Lower leg skin (tissue), 4 donors: ENCODE measurements at regions not wholly inside any gene's neighbourhood (a gene's known extent, or its start where the extent isn't known, plus 50 kb on each side); places are given as distances from the start of the nearest gene placed in this dataset.

Experiments used
- DNase-seq, 2 donors: peaks; one replicate each; pipeline ENCODE4 v3.0.0-alpha.2; 2019; ENCODE audit warnings: low spot score in 2 of 2
- H3K4me3 ChIP-seq: fragments of 200-600 bp; sonication (generic); 2 replicates; pipeline ENCODE4 v1.5.1; 2017; ENCODE audit warnings: mild to moderate bottlenecking, low read depth; ENCODE audit not compliant: poor library complexity, severe bottlenecking
- POLR2A ChIP-seq, 2 donors: fragments of 450-650 bp; IDR thresholded peaks; one replicate each; pipeline ENCODE4 v1.6.1; 2016 to 2017; ENCODE audit warnings: antibody characterized with exemption in 2 of 2, mild to moderate bottlenecking in 1 of 2, moderate library complexity in 1 of 2
- WGBS, 2 donors: methylation state at CpG; one replicate each; pipeline ENCODE4 v1.1.5; 2018; 5-methylcytosine and 5-hydroxymethylcytosine counted together
- intact Hi-C: fragments of 100-400 bp; cut with DNase I; formaldehyde crosslinking; loops from one replicate; pipeline ENCODE4 v1.15.0; 2023; ENCODE audit warnings: low total_unique reads
- TF ChIP-seq, protein P1 (sequence below), 3 donors: fragments of 450-650 bp; IDR thresholded peaks; one replicate each; pipeline ENCODE4 v1.5.1; 2016; ENCODE audit warnings: antibody characterized with exemption in 3 of 3, mild to moderate bottlenecking in 3 of 3, moderate library complexity in 2 of 3

DNA sequence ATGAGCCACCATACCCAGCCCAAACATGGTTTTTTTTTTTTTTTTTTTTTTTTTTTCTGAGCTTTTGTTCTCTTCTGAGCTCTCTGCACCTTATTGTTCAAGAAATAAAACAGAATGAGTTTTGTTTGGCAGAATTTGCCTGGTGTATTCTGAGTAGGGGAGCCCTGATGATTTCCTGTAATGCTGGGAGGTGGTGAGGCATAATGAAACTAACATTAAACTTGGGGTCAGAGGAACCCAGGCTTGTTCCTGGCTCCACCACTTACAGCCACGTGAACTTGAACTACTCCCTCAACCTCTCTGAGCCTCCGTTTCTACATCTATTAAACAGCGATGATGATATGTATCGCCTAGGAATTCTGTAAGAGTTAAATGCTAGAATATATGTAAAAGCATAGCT lies 276.3 kb upstream of the CRY1 start:
- 80 to 81% methylated on average over 4 of the region's 4 CpGs for WGBS, 2 donors
- no peak for DNase-seq
- H3K4me3 ChIP-seq = no peak overlapping the region
- no peak for TF ChIP-seq POLR2A (IDR thresholded peaks at IDR 0.05)
- TF ChIP-seq, protein P1, sequence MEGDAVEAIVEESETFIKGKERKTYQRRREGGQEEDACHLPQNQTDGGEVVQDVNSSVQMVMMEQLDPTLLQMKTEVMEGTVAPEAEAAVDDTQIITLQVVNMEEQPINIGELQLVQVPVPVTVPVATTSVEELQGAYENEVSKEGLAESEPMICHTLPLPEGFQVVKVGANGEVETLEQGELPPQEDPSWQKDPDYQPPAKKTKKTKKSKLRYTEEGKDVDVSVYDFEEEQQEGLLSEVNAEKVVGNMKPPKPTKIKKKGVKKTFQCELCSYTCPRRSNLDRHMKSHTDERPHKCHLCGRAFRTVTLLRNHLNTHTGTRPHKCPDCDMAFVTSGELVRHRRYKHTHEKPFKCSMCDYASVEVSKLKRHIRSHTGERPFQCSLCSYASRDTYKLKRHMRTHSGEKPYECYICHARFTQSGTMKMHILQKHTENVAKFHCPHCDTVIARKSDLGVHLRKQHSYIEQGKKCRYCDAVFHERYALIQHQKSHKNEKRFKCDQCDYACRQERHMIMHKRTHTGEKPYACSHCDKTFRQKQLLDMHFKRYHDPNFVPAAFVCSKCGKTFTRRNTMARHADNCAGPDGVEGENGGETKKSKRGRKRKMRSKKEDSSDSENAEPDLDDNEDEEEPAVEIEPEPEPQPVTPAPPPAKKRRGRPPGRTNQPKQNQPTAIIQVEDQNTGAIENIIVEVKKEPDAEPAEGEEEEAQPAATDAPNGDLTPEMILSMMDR (IDR thresholded peaks at IDR 0.05) = no peak
- intact Hi-C loops = no loop called here

DNA sequence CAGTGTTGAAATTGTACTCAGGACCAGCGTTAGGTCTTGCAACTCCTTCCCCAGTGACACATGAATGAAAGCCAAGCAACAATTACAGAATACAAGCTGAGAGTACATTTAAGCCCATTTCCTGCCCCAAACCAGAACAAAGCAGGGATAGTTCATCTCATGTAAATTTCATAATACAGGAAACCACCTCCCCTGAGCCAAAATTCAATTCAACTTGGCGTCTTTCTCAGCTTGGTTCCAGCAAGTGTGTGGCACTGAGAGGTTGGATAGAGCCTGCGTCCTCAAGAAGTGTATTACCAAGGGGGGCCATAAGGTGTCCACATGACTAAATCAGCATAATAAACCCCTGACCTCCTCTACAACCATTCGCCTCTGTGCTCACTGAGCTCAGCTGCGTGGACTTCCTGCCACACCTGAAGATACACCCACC lies 278.9 kb upstream of the CRY1 start:
- no peak for TF ChIP-seq POLR2A (IDR thresholded peaks at IDR 0.05)
- TF ChIP-seq, protein P1 (IDR thresholded peaks at IDR 0.05) = no peak
- DNase-seq = no peak
- no peak overlapping the region for H3K4me3 ChIP-seq
- intact Hi-C loops = no loop called here
- WGBS, 2 donors = 49 to 61% methylated on average over 5 of the region's 5 CpGs

DNA sequence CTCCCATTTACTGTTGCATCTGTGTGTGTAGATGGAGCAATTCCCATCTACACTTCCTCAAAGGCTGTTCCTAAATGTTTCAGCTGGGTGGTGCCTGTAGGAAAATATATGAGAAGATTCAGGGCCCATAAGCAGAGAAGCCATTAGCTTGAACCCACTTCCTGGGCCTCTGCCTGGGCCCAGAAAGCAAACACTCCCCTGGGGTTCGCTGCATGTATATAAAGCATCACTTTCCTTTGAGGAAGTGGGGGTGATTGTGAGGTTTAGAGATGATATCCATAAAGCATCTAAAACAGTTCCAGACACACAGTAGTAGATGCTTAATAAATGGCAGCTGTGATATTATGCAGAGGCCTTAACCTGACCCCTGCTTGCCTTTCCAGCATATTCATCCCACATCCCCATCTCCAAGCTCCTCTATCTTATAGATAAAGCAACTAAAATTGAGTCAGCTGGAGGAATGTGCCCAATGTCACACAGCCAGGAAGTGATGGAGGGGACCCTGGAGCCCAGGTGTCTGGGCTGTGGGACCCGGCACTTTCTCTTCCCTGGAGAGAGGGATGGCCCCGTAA lies 280.0 kb upstream of the CRY1 start:
- H3K4me3 ChIP-seq = no peak overlapping the region
- intact Hi-C loops = no loop called here
- TF ChIP-seq, protein P1 (IDR thresholded peaks at IDR 0.05) = no peak
- no peak for TF ChIP-seq POLR2A (IDR thresholded peaks at IDR 0.05)
- WGBS, 2 donors = 82 to 89% methylated on average over 3 of the region's 3 CpGs
- DNase-seq = no peak

DNA sequence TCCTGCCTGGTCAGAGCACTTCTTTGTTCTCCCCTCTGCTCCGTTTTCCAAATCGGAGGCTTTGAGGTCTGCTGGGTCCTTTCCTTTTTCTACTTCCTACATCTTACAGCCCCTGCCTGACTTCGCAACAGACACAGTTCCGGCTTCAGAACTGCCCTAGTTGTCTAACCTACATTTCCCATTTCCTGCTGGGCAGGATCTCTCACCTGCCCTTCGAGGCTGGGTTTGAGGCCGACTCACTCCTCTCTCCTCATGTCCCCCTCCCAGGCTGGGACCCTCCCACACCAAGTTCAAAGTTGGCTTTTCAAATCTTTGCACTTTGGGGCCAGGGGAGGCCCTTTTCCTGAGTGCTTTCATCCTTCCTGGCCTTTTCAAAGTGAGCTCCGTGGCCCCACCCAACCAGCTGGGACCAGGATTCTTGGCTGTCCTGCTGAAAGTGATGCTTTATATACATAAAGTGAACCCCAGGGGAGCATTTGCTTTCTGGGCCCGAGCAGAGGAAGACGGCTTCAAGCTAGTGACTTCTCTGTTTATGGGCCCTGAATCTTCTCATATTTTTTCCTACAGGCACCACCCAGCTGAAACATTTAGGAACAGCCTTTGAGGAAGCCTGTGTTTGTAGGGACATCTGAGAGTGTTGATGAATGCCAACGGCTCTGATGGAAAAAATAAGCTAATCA lies 281.0 kb upstream of the CRY1 start:
- intact Hi-C loops = no loop called here

DNA sequence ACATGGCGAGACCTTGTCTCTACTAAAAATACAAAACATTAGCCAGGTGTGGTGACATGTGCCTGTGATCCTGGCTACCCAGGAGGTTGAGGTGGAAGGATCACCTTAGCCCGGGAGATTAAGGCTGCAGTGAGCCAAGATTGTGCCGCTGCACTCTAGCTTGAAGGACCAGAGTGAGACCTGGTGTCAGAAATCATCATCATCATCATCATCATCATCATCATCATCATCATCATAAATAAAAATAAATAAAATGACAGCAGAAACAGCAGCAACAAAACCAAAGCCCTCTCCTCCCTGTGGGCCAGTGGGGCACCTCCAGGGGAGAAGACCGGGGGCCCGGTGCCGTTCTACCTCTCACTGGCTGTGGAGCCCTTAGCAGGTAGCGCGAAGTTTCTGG lies 281.9 kb upstream of the CRY1 start:
- DNase-seq = no peak
- intact Hi-C loops = no loop called here
- no peak overlapping the region for H3K4me3 ChIP-seq
- TF ChIP-seq POLR2A (IDR thresholded peaks at IDR 0.05) = no peak
- TF ChIP-seq, protein P1 (IDR thresholded peaks at IDR 0.05) = no peak
- WGBS, 2 donors = 92 to 99% methylated on average over 8 of the region's 8 CpGs

More for the DNA sequence above, 281.0 kb upstream of the CRY1 start:
- no peak overlapping the region for H3K4me3 ChIP-seq
- WGBS, 2 donors = 48 to 57% methylated on average over 10 of the region's 10 CpGs
- no peak for TF ChIP-seq POLR2A (IDR thresholded peaks at IDR 0.05)
- TF ChIP-seq, protein P1 (IDR thresholded peaks at IDR 0.05) = no peak
- no peak for DNase-seq
